Right atrium auricular region (tissue), 2 donors: ENCODE measurements at regions not wholly inside any gene's neighbourhood (a gene's known extent, or its start where the extent isn't known, plus 50 kb on each side); places are given as distances from the start of the nearest gene placed in this dataset.
"Not testable (repeated sequence)": the region's sequence is repeated elsewhere in the genome, so short reads cannot be mapped to it uniquely, and the experiment has no call there.

Experiments
- DNase-seq: peaks from one replicate; pipeline ENCODE4 v3.0.0-alpha.2; 2019; ENCODE audit warnings: low spot score
- H3K27ac ChIP-seq, 2 donors: fragments of 200-600 bp; sonication (generic); 1 replicate in 1 of 2; 2 replicates in 1 of 2; pipeline ENCODE4 v1.5.1; 2016 to 2019
- H3K27me3 ChIP-seq, 2 donors: fragments of 200-600 bp; sonication (generic); one replicate each; pipeline versions ENCODE4 v1.5.1 to v1.6.0; 2017 to 2019
- H3K36me3 ChIP-seq: fragments of 200-600 bp; sonication (generic); one replicate; pipeline ENCODE4 v1.5.1; 2016
- H3K4me1 ChIP-seq, 2 donors: fragments of 200-600 bp; sonication (generic); one replicate each; pipeline versions ENCODE4 v1.5.1 to v1.6.0; 2017 to 2019
- H3K4me3 ChIP-seq, 2 donors: fragments of 200-600 bp; sonication (generic); 1 replicate in 1 of 2; 2 replicates in 1 of 2; pipeline ENCODE4 v1.5.1; 2017 to 2019; ENCODE audit warnings: mild to moderate bottlenecking in 1 of 2, moderate library complexity in 1 of 2
- H3K9me3 ChIP-seq, 2 donors: fragments of 200-600 bp; sonication (generic); one replicate each; pipeline ENCODE4 v1.5.1; 2019
- TF ChIP-seq, protein P1 (sequence below), 2 donors: fragments of 200-600 bp; sonication (generic); IDR thresholded peaks; one replicate each; pipeline ENCODE4 v1.5.1; 2019; ENCODE audit warnings: antibody characterized with exemption in 2 of 2

DNA sequence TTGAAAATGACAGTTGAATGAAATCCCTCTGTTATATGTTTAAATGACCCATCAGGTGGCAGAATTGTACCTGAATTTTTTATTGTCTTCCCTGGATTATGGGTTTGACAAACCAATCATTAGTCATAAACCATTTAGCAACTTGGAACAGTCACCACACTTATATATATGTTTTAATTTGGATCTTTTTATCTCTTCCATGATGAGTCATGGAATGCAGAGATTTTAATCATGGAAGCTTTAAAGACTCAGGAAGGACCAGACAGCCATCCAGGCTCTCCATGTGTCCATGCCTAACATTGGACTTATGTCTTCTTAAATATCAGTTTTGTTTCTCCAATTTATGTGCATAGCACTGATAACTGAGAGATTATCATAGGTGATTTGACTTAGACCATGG lies 188.3 kb upstream of the ZSWIM2 start:
- H3K27me3 ChIP-seq: no peaks in the 10 kb centered on the region
- H3K4me3 ChIP-seq: no peak overlapping the region
- H3K9me3 ChIP-seq: no peaks in the 10 kb centered on the region
- no peak overlapping the region for H3K27ac ChIP-seq
- no peaks in the 10 kb centered on the region for H3K36me3 ChIP-seq
- H3K4me1 ChIP-seq: no peaks in the 10 kb centered on the region
- no peak for DNase-seq
- TF ChIP-seq, protein P1, sequence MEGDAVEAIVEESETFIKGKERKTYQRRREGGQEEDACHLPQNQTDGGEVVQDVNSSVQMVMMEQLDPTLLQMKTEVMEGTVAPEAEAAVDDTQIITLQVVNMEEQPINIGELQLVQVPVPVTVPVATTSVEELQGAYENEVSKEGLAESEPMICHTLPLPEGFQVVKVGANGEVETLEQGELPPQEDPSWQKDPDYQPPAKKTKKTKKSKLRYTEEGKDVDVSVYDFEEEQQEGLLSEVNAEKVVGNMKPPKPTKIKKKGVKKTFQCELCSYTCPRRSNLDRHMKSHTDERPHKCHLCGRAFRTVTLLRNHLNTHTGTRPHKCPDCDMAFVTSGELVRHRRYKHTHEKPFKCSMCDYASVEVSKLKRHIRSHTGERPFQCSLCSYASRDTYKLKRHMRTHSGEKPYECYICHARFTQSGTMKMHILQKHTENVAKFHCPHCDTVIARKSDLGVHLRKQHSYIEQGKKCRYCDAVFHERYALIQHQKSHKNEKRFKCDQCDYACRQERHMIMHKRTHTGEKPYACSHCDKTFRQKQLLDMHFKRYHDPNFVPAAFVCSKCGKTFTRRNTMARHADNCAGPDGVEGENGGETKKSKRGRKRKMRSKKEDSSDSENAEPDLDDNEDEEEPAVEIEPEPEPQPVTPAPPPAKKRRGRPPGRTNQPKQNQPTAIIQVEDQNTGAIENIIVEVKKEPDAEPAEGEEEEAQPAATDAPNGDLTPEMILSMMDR (IDR thresholded peaks at IDR 0.05): no peak

DNA sequence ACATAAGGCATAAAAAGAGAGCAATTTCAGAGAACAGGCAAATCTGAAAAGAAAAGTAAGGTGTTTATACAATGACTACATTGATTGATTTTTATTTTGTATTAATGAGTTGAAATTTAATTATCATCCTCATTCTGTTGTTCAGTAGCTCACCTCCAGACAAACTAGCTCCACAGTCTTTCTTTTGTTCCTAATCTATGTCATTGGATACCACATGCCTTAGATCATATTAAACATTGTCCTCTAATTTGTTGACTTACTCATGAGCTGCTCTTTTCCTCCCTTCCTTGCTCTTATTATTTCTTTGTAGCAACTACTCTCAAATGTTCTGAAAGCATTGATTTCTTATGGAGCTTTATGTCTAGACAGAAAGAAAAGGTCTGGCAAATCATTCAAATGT lies 185.5 kb upstream of the ZSWIM2 start:
- DNase-seq: no peak
- no peaks in the 10 kb centered on the region for H3K4me1 ChIP-seq
- TF ChIP-seq, protein P1 (IDR thresholded peaks at IDR 0.05): no peak
- no peaks in the 10 kb centered on the region for H3K36me3 ChIP-seq
- no peaks in the 10 kb centered on the region for H3K27me3 ChIP-seq
- H3K9me3 ChIP-seq: peaks cover 0 to 4% of the 10 kb centered on the region in 2 donors
- H3K27ac ChIP-seq: no peak overlapping the region
- H3K4me3 ChIP-seq: no peak overlapping the region

DNA sequence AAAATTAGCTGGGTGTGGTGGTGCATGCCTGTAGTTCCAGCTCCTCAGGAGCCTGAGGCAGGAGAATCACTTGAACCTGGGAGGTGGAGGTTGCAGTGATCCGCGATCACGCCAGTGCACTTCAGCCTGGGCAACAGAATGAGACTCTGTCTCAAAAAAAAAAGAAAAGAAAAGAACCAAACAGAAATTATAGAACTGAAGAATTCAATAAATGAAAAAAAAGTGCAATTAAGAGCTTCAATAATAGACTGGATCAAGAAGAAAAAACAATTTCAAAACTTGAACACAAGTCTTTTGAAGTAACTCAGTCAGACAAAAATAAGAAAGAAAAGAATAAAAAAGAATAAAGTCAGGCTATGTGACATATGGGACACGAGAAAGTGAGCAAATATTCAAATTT lies 175.8 kb upstream of the ZSWIM2 start:
- no peak for DNase-seq
- Histone ChIP-seq H3K4me3 (no peak overlapping the region), H3K9me3 (peaks cover 6 to 14% of the 10 kb centered on the region in 2 donors), H3K36me3 (no peaks in the 10 kb centered on the region), H3K27ac (no peak overlapping the region), H3K27me3 (no peaks in the 10 kb centered on the region), H3K4me1 (no peaks in the 10 kb centered on the region)
- TF ChIP-seq, protein P1 (IDR thresholded peaks at IDR 0.05): no peak

DNA sequence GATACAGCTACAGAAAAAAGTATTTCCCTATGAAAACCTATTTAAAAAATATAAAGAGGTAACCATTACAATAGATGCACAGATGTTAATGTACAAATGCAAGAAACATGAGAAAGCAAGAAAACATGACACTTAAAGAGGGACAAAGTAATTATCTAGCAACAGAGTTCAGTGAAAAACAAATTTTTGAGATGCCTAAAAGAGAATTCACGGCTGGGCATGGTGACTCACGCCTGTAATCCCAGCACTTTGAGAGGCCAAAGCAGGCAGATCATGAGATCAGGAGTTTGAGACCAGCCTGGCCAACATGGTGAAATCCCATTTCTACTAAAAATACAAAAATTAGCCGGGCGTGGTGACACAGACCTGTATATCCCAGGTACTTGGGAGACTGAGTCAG lies 175.0 kb upstream of the ZSWIM2 start:
- peaks cover 6 to 12% of the 10 kb centered on the region in 2 donors for H3K9me3 ChIP-seq
- H3K4me3 ChIP-seq, H3K27ac ChIP-seq, H3K27me3 ChIP-seq, DNase-seq, H3K36me3 ChIP-seq, H3K4me1 ChIP-seq: not testable (repeated sequence)

DNA sequence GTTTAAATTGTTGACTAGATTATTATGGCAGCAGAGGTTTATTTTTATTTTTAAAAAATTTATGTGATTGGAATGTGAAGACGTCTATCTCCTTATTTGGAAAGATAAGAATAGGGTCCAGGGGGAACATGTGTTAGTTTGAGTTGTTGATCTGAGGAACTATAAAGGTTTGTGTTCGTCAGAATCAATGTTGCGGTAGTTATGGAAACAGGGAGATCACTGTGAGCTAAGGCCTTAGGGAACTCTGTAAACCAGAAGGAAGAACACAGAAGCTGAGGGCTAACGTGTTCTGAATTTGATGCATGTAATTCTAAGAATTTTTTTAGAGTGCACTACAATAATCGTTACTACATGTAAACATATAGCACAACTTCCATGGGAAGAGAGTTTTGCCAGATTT lies 168.5 kb upstream of the ZSWIM2 start:
- no peak overlapping the region for H3K27ac ChIP-seq
- no peak for DNase-seq
- no peaks in the 10 kb centered on the region for H3K9me3 ChIP-seq
- H3K36me3 ChIP-seq: no peaks in the 10 kb centered on the region
- H3K27me3 ChIP-seq: no peaks in the 10 kb centered on the region
- TF ChIP-seq, protein P1 (IDR thresholded peaks at IDR 0.05): no peak
- no peak overlapping the region for H3K4me3 ChIP-seq
- H3K4me1 ChIP-seq: no peaks in the 10 kb centered on the region

DNA sequence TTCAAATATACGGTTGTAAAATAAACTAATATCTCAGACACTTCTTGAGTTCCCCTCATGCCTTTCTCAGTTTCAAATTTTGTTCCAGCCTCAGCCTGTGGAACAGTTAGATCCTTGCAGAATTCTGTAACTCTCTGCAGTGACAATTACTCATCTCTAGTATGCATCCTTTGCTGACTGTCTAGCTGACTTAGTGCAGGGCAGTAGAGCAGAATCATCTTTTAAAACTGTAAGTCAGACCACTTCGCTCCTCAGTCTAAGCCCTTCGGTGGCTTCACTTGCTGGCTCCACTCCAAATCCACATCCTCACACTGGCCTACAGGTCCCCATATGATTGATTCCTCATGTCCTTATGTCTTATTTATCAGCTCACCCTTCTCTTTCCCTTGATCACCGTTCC lies 164.1 kb upstream of the ZSWIM2 start:
- no peak overlapping the region for H3K27ac ChIP-seq

More for the DNA sequence above, 164.1 kb upstream of the ZSWIM2 start:
- Histone ChIP-seq H3K4me1 (no peaks in the 10 kb centered on the region), H3K4me3 (no peak overlapping the region), H3K27me3 (no peaks in the 10 kb centered on the region), H3K9me3 (no peaks in the 10 kb centered on the region), H3K36me3 (no peaks in the 10 kb centered on the region)
- TF ChIP-seq, protein P1 (IDR thresholded peaks at IDR 0.05): no peak
- no peak for DNase-seq
